Bronchial epithelial cell (primary cell): ENCODE measurements at regions not wholly inside any gene's neighbourhood (a gene's known extent, or its start where the extent isn't known, plus 50 kb on each side); places are given as distances from the start of the nearest gene placed in this dataset.

Source experiments
- DNase-seq: peaks from one replicate; pipeline ENCODE4 v3.0.0-alpha.2; 2010; ENCODE audit warnings: low read depth
- FAIRE-seq: peaks from 2 replicates; lab custom pipeline; 2011; peaks lifted over from hg19 to GRCh38; lab: Jason Lieb, UNC
- H3K27me3 ChIP-seq: 2 replicates; pipeline ENCODE4 v1.5.1; 2011; ENCODE audit warnings: low read length; ENCODE audit not compliant: control insufficient read depth, insufficient read depth
- H3K36me3 ChIP-seq: 2 replicates; pipeline ENCODE4 v1.5.1; 2011; ENCODE audit warnings: low read length; ENCODE audit not compliant: control insufficient read depth, insufficient read depth
- H3K4me3 ChIP-seq: 2 replicates; pipeline ENCODE4 v1.5.1; 2011; ENCODE audit warnings: mild to moderate bottlenecking, low read depth, low read length, control low read depth
- TF ChIP-seq, protein P1 (sequence below): IDR thresholded peaks from 2 replicates; pipeline ENCODE4 v1.5.1; 2011; ENCODE audit warnings: mild to moderate bottlenecking, moderate library complexity, low read length, control low read depth, inconsistent platforms; ENCODE audit not compliant: insufficient read depth, severe bottlenecking

DNA sequence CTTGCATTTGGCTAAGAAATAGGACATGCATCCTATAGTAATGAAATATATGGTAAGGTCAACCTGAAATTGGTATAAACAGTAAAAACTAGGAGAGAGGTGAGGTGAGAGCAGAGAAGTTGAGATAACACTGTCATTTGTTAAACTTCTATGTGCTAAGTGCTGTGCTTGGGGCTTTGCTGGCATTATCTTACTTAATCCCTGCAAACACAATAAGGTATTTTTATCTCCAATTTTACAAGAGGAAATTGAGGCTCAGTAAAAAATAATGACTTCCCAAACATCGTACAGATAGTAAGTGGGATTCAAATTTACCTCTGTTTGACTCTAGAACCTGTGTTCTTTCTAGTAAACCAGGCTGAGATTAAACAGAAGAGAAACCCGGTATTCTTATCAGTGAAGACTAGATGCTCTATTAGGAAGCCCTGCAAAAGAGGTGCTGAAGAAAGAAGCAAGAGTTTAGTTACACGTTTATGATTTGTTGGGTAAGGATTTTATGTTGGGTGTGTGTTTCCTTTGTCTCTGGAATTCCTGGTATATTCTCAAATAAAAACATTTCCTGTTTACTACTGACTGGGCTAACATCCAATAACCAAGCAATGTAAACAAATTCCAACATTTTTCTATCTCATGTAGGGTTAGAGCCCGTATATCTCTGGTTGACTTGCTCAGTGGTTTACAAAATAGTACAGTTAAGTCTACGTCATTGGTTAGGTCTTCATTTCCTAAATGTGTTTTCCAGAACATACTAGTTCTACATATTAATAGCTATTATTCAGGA lies 137.3 kb upstream of the FNDC3A start:
- DNase-seq, result no peak
- H3K36me3 ChIP-seq, result no peaks in the 10 kb centered on the region
- TF ChIP-seq, protein P1, sequence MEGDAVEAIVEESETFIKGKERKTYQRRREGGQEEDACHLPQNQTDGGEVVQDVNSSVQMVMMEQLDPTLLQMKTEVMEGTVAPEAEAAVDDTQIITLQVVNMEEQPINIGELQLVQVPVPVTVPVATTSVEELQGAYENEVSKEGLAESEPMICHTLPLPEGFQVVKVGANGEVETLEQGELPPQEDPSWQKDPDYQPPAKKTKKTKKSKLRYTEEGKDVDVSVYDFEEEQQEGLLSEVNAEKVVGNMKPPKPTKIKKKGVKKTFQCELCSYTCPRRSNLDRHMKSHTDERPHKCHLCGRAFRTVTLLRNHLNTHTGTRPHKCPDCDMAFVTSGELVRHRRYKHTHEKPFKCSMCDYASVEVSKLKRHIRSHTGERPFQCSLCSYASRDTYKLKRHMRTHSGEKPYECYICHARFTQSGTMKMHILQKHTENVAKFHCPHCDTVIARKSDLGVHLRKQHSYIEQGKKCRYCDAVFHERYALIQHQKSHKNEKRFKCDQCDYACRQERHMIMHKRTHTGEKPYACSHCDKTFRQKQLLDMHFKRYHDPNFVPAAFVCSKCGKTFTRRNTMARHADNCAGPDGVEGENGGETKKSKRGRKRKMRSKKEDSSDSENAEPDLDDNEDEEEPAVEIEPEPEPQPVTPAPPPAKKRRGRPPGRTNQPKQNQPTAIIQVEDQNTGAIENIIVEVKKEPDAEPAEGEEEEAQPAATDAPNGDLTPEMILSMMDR, result no peak
- FAIRE-seq, result no peak
- no peak overlapping the region for H3K4me3 ChIP-seq
- H3K27me3 ChIP-seq, result no peaks in the 10 kb centered on the region

DNA sequence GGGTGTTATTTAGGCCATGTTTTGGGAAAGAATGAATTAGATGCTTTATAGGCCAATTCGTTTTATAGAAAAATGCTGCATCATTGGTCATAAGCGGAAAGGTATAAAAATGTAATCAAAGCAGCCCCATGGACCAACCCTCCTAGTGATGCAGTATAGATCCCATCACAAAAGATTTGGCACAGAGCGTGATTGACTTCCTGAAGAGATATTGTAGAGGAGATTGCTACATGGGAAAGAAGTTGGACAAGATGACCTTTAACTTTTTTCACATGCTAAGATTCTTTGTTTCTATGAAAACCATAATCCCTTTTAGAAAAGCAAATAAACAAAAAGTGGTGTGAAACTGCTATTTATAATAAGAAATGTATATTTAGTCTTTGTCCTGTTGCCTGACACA lies 136.5 kb upstream of the FNDC3A start:
- no peak for FAIRE-seq
- DNase-seq, result no peak
- TF ChIP-seq, protein P1, result no peak

DNA sequence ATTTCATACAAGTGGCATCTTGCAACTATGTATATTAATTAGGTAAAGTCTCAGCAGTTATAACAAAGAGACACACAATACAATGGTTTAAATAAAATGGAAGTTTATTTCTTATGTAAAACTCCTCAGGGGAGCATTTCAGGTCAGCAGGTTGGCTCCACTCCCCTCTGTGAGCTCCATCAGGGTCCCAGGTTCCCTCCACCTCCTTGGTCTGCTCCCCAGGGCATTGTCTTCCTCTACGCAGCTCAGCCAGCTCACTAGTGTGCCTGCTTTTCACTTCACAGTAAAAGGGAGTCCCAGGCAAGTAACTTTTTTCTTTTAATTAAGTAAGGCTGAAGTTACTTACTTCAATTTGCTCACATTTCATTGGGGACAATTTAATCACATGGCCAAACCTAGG lies 135.3 kb upstream of the FNDC3A start:
- Histone ChIP-seq H3K27me3 (no peaks in the 10 kb centered on the region), H3K36me3 (no peaks in the 10 kb centered on the region), H3K4me3 (no peak overlapping the region)
- DNase-seq (no peak), FAIRE-seq (no peak)
- TF ChIP-seq, protein P1, result no peak

More for the DNA sequence above, 136.5 kb upstream of the FNDC3A start:
- Histone ChIP-seq H3K4me3 (no peak overlapping the region), H3K36me3 (no peaks in the 10 kb centered on the region), H3K27me3 (no peaks in the 10 kb centered on the region)

DNA sequence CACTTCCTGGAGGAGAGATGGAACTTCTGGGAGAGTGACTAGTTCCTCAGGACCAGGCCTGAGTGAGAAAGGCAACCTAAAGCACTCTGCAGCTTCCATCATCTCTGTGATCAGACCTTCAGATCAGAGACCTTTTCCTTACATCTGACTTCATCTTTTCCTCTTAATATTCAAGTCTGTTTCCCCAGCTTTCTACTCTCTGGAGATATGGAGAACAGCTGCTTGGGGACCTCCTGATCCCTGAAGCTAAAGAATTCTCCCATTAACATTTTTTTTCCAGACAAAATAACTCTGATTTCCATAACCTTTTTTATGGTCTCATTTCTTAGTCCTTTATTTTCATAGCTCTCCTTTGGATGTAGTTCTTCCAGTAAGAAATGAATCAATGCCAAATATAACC lies 133.4 kb upstream of the FNDC3A start:
- DNase-seq (no peak), FAIRE-seq (no peak)
- Histone ChIP-seq H3K36me3 (no peaks in the 10 kb centered on the region), H3K27me3 (no peaks in the 10 kb centered on the region), H3K4me3 (no peak overlapping the region)
- TF ChIP-seq, protein P1, result no peak

DNA sequence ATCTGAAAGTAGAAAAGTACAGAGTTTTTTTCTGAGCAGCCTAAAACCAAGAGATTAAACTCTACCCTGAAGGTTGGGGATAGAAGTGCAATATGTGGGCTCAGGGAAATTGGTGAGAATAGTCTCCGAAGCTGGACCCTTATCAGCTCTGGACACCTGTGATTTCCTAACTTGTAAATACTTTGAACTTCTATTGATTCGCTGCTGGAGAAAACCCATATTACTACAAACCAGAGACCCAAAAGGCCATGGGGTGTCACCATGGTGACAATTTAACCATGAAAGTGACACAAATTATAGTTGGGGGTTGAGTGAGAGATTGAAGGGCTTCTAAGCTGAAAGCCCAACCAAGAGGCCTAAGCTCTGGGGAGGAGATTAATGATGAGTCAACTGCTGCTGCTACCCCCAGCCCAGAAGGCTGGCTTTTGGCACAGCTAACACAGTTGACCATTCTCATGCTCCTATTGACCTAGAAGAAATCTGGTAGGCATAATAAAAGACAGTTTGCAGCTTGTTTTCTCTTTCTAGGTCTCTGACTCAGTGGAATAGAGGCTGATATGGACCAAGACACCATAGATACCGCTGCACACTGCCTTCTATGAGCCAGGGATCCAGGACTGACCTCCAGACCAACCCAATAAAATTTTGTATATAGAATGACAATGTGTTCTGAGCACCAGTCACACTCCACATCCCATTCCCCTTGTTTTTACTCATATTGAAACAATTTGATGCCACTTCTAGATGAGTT lies 131.9 kb upstream of the FNDC3A start:
- FAIRE-seq (no peak), DNase-seq (no peak)
- no peaks in the 10 kb centered on the region for H3K36me3 ChIP-seq
- no peaks in the 10 kb centered on the region for H3K27me3 ChIP-seq
- H3K4me3 ChIP-seq, result no peak overlapping the region
- TF ChIP-seq, protein P1, result no peak
